T-helper 2 cell (primary cell): ENCODE measurements at regions not wholly inside any gene's neighbourhood (a gene's known extent, or its start where the extent isn't known, plus 50 kb on each side); places are given as distances from the start of the nearest gene placed in this dataset.
"Not testable (repeated sequence)": the region's sequence is repeated elsewhere in the genome, so short reads cannot be mapped to it uniquely, and the experiment has no call there.

ENCODE experiments used
- DNase-seq, 5 experiments: peaks; one replicate each; pipeline versions ENCODE4 v3.0.0 to v3.0.0-alpha.2; 2012 to 2022

DNA sequence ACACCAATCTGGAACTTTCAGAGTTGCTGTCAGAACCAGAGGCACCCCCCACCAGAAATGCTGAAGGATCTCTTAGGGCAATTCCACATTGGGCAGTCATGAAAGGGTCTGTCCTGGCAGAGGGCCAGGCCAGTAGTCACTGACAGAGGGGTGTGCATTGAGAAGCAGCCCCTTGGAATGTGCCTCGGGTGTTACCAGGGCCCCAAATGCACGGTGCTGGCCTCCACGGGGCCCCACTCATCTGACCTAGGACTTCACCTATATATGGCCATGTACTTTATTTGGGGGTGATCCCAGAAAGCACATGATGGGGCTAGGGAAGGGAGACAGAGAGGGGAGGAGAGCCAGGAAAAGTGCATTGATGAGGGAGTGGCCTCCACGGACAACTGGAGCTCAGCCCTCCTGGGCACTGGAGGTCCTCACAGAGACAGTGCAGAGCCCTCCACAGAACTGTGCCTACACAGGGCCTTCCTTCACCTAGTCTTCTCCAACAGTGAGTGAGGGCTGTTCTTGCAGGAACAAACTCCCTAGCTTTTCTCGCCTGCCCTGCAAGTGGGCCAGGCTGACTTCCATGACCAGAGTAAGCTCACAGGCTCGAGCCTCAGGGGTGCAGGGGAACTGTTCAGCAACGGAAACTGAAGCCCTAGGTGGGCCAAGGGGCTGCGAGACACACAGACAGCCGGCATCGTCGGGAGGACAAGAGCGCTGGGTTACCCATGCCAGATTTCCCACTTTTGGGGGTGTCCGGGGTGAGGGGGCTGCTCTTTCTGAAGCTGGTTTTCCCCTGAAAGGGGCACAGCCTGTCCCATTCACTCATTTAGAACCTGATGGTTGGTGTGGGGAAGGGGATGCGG is 136.2 kb downstream of the HMX1 start:
- DNase-seq = no peak

DNA sequence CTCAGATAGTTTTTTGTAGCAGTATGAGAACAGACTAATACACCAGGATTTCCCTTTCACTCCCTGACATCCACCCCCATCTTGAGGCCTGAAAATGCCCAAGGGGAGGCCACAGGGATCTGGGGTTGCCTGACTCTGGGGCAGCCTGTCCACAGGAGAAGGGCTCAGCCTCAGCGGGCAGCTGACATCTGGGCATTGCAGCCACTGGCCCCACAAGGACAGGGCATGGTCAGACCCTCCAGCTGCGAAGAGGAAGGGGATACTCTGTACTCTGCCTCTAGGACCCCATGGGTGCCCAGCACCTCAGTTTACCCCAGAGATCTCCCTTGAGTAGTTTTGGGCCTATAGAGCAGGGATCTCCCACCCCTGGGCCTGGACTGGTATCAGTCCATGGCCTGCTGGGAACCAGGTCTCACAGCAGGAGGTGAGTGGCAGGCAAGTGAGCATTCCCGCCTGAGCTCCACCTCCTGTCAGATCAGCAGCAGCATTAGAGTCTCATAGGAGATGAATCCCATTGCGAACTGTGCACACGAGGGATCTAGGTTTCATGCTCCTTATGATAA is 138.9 kb downstream of the HMX1 start:
- no peak for DNase-seq

DNA sequence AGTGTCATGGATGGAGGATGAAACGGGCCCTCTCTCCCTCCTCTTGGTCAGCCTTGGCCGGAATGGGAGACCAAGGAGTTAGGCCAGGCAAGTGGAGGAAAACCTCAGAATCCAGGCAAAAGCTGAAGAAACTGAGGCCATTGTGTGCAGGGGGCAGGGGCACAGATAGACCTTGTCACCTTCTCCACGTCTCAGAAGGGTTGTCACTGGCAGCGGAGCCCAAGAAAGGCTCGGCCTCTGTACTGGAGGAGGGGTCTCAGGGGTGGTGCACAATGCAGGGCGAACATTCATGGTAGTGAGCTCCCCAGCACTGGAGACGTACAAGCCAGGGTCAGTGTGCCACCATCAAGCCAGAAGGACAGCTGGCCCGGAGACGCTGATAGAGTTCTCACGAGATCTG is 139.5 kb downstream of the CPZ start:
- DNase-seq = no peak

DNA sequence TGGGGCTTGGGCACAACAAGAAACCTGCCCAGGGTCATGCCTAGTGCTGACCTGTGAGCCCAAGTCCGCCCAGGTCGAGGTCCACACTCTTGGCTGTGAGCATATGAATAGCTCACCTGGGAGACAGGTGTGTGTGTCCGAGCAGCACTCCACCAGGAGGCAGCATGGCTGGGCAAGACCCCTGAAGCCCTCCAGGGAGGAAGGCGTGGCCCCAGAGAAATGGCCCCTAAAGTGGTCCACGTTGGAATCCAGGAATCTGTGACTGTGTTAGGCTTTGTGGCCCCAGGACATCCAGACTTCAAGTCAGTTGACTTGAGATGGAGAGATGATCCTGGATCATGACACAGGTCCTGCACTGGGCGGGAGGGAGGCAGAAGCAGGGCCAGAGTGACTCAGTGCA is 138.8 kb downstream of the CPZ start:
- DNase-seq = no peak

DNA sequence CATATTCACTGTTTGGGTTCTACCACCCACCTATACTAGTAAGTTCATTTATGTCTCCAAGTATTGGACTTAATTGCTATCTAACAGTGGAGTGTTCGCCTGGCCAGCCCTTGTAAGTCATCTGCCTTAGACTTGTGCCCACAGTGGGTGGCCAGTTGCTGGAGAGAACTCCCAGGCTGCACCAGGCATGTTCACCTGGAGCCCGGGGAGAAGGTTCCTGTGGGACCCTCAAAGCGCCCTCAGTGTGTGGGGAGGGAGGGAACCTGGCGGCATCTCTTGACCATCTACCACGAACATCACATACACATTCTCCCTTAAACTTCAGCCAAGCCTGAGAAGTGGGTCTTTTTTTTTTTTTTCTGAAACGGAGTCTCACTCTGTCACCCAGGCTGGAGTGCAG is 138.1 kb downstream of the CPZ start:
- no peak for DNase-seq

DNA sequence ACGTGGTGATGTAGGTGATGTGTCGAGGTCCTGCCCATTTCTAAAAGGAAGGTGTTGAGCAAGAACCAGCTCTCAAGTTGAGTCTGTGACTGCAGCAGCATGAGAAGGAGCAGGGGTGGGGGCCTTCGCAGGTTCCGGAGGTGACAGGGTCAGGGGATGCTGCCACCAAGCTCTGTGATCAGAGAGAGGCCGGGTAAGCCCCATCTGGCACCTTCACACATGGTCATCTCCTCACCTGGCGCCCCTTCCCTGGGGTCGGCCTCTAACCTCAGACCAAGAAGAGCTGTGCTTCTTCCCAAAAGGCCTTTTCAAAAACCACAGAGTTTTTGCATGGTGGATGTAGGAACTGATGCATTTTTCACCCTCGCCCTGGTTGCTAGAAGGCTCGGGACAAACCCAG is 137.6 kb downstream of the CPZ start:
- no peak for DNase-seq

DNA sequence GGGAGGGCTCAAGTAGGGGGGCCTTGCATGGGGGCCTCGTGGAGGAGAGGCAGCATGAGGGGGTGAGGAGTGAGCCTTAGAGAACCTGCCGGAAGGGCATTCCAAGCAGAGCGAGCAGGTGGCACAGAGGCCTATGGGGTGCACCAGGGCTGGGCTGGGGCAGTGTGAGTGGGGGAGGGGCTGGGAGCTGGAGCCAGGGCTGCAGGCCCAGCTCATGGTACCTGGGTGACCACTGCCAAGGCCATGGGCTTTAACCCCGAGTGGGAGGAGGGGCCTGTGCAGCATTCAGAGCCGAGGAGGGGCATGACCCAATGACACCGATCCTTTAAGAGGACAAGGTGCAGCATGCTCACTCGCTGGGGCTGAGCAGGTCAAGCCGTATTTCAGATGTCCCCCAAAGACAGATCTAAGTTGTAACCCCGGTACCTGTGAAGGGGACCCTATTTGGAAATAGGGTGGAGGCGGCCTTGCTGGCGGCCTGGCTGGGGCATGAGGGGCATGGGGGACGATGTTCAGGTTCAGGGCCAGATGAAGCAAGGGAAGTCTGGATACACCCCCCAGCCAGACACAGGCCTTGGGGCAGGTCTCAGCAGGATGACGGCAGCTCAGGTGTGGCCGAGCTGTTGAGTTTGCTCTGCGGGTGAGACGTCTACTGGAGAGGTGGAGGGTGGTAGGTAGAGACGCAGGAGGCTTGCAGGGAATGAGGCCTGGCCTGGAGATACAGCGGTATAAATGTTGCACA is 137.0 kb downstream of the CPZ start:
- no peak for DNase-seq

DNA sequence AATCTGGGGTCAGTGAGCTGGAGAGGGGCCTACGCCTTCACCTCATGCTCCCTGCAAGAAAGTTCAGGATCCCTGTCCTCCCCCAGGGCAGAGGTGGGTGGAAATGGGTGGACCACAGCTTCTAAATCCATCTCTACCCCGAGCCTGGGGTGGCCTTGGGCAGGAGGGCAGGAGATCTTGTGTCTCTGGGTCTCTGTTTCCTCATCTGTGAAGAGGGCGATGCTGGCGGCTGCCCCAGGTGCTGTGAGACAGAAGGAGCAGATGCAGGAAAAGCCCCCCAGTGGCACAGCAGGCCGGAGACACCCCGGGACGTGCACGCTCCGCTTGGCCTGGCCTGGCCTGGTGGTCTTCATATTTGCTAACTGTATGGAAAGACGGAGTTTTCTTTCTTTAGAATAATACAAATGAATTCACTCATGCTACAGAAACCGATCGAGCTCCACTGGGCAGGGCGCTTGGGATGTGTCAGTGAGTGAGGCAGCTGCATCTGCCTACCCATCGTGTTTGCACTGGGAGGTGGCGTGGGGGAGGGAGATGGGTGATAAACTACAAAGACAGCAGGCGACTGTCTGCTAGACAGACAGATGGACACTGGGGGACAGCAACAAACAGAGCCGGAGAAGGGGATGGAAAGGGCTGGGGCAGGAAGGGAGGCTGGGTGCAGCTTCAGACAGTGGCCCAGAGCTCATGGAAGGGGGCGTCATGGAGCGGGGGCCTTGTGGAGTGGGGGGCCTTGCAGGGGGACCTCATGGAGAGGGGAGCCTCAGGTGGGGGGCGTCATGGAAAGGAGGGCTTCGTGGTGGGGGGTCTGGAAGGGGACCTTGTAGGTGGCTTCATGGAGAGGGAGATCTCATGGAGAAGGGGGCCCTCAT is 136.2 kb downstream of the CPZ start:
- DNase-seq = no peak

DNA sequence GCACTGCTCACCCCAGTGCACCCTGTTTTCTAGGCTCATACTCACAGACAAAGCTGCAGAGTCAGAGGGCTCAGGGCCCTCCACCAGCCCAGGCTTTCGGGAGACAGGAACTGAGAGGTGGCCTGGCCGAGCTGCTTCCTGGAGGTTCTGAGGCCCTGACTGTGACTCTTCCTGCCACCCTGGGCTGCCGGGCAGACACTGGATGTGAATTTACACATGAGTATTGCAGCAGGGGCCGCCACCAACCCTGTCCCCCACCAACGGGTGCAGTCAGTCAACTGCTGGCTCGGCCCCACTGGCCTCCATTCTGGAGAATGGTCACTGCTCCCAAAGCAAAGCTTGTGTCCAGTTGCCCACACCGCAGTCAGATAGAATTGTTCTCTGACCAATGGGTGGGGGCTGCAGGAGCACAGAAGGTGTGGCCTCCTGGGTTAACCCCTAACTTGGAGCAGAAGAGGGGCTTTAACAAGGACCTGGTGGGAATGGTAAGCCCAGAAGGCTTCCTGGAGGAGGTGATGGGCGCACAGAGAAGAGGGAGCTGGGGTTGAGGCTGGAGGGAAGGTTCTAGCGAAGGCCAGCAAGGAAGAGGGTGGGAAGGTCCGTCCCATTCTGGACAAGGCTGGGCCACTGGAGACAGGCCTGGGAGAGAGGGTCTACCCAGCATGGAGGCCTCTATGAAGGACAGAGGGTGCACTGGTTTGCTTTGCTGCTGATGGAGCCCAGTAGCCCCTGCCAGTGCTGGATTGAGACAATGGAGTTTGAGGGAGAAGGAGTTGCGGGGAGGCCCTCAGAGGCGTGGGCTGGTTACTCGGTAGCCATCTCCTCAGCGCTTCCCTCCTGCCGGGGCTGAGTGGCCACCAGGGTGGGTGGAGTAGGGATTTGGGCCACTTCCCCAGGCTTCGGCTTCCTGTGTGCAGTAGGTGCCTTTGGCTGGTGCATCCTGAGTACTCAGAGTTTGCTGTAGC is 135.3 kb downstream of the CPZ start:
- no peak for DNase-seq

DNA sequence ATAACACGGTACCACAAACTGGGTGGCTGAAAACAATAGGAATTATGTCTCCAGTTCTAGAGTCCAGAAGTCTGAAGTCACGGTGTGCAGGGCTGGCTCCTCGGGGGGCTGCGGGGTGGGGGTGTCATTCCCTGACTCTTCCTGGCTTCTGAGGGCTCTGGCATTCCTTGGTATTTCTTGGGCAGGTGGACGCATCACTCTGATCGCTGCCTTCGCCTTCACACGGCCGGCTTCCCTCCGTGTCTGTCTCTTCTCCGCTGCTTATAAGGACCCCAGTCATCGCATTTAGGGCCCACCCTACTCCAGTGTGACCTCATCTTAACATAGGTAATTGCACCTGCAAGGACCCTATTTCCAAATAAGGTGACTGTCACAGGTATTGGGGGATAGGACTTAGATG is 134.6 kb downstream of the CPZ start:
- DNase-seq = no peak

DNA sequence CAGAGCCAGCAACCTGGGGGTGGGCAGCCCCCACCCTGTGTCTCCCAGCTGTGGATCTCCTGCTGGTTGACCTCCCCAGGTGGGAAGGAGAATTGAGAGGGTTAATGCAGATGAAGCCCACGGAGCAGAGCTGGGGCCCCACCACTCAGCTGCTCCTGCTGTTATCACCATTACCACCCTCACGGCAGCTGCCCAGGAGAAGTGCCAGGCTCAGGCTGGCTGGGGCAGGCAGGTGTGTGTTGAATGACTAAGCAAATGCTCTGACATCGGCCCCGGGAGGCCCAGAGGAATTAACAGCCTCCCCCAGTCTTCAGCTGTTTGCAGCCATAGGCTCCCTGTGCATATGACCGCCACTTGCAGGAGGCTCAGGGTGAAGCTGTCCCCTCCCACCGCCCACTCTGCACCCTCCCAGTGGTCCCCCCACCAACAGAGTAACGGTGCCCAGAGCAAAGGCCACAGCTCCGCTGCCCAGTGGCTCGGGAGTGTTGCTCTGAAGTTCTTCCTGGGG is 133.8 kb downstream of the CPZ start:
- DNase-seq = no peak

DNA sequence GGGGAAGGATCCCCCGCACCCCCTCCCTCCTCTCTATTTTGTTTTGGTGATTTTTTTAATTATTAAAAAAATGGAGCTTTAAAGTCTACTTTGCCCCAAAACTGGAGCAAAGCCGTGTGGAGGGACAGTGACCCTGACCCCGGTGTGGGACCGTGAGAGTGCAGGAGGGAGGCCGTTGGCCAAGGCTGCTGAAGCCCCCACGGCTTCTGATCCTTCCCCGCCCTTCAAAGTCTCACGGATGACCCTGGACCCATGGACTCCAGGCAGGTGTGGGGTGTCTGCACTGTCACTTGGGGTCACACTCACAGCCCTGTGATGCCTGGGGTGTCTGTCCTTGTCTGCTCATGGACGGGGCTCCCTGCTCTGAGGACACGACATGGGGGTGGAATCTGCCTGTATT is 133.3 kb downstream of the CPZ start:
- DNase-seq = no peak

DNA sequence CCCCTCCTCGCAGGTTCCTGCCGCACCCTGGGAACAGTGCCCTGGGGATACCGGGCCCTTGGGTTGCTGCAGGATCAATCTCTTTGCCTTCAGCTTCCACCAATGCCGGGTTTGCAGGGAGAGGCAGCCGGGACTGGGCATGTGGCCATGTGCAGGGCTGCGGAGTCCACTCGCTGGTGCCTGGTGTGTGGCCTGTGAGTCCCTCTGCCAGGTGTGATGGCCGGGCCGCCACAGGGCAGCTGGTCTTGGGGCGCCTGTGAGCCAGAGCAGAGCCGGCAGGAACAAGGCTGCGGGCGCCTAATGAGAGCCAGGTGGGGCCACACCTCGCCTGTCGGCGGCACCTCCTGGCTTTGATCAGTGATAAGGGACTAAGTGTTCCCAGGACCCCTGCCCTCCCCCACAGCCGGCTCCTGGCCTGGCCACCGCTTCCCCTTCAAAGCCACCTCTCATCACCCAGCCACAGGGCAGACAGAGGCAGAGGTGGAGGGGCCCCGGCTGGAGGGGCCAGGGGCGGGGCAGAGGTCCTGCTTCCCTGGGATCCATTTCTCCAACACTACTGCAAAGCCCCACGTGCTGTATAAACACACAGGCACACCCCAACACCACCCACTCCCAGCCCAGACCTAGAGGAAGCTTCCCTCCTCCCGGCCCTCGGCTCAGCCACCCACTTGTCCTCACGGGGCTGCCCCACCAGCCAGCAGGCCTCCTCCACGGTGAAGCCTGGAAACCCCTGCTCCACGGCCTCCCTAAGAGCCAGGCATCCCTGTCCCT is 132.7 kb downstream of the CPZ start:
- DNase-seq = no peak

DNA sequence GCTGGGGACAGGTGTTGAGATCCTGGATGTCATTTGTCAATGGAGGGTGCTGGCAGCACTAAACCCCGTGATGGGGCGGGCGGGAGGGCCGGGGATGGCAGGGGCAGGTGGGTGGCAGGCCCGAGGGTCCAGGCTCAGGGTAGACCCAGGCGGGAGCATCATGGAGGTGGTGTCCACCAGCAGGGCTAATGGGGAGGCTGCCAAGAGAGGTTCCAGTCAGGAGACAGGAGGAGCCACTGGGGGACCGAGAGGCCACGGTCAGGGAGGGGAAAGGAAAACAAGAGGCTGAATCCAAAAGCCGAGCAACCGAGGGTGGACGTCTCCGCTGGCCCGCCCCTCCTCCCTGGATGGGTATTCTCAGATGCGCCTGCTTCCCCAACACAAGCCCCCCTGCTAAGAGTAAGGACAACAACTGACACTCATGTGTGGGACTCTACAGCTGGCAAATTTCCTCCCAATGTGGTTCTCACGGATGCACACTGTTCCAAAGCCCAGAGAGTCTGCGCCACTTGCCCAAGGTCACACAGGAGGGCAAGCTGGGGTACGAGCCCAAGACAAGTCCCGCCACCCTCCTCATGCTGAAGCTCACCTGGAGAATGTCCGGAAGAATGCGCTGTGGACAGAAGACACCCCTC is 132.0 kb downstream of the CPZ start:
- DNase-seq = no peak

DNA sequence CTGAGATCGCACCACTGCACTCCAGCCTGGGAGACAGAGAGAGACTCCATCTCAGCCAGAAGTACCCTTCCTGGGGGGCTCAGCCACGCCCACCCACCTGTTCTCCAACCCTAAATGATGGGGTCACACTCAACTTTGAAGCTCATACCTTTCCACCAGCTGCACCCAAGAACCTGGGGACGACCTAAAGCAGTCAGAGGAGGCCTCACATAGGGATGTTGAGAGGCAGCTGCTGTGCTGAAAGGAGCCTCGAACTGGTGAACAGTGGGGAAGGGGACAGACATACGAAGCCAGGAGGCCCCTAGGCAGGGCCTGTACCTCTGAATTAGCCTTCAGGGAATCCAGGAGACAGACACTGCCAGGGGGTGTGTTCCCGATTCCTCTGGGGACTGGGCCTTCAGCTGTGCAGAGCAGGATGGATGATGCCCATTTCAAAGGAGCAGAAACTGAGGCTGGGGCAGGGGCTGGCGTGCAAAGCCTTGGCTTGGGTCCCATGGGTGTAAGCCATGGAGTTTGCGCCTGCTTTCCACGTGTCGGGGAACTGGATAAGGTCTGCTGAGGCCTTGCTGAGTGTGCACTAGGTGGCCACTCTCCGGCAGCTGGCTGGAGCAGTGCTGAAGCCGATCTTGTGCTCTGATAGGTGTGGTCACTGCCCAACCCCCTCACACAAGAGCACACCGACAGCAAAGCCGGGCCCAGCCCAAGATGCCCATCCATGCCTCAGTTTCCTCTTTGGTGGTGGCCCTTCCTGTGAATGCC is 130.8 kb downstream of the CPZ start:
- DNase-seq = peak in 1 of 5 experiments; percentile 1

DNA sequence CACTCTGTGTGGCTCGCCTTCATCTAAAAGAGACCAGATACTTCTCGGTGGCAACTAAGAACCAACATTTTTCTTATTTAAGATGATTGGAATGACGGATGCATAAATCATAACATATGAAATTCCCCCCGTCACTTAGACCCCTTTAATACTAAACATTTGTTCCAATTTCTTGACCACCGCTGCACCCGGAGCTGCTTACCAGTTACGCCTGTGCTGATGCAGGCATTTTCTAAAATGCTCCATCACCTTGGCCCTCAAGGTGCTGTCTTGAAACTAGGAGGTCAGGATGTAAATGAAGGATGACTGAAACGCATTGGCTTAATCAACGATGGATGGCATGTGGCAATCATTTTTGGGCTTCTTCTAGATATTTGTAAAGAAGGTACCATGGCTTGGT is 130.0 kb downstream of the CPZ start:
- DNase-seq = no peak

DNA sequence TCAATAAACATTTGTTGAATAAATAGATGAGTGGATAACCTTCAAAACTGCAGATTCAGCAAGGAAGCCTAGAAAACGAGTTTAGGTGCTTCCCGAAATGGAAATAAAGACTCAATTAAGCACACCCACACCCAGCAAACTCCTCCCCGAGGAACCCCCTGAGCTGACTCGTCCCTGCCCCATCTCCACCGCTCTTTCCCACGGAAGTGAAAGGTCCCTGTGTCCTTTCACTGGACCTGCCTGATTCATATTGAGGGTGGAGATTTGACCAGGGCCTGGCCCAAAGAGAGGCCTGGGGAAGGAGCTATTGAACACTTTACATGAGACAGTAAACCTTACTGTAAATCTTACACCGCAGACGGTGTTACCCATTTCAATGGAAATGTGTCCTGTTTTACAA is 129.1 kb downstream of the CPZ start:
- no peak for DNase-seq

DNA sequence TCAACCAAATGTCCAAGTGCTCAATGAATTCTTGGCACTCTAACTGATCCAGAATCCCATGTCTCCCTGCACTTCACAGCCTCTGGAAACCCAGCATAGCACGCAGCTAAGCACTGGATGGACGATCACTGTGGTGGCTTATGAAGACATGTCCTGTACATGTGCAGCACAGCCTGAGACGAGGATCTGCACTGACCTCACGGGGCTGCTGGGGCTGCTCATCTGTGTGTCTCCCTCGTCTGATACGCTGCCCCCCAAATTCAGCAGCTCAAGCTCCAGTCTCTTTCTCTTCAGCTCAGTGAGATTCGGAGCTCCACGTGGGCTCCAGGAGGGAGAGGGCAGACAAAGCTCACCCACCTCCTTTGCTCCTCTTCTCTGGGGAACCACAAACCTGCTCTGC is 126.9 kb downstream of the CPZ start:
- no peak for DNase-seq

DNA sequence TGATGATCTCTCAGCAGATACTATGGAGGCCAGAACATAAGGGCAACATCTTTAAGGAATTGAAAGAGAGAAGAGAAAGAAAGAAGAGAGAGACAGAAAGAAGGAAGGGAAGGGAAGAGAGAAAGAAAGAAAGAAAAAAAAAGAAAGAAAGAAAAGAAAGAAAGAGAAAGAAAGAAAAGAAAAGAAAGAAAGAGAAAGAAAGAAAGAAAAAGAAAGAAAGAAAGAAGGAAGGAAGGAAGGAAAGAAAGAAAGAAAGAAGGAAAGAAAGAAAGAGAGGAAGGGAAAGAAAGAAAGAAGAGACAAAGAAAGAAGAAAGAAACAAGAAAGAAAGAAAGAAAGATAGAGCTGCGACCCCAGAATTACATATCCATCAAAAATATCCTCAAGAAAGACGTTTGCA is 124.9 kb downstream of the CPZ start:
- DNase-seq = not testable (repeated sequence)
